ENCODE measurements at regions not wholly inside any gene's neighbourhood (a gene's known extent, or its start where the extent isn't known, plus 50 kb on each side); places are given as distances from the start of the nearest gene placed in this dataset.

GRCh38 chr5:122702524-122702875 is 72.4 kb upstream of the SNX2 start:
- TF ChIP-seq, protein P1, sequence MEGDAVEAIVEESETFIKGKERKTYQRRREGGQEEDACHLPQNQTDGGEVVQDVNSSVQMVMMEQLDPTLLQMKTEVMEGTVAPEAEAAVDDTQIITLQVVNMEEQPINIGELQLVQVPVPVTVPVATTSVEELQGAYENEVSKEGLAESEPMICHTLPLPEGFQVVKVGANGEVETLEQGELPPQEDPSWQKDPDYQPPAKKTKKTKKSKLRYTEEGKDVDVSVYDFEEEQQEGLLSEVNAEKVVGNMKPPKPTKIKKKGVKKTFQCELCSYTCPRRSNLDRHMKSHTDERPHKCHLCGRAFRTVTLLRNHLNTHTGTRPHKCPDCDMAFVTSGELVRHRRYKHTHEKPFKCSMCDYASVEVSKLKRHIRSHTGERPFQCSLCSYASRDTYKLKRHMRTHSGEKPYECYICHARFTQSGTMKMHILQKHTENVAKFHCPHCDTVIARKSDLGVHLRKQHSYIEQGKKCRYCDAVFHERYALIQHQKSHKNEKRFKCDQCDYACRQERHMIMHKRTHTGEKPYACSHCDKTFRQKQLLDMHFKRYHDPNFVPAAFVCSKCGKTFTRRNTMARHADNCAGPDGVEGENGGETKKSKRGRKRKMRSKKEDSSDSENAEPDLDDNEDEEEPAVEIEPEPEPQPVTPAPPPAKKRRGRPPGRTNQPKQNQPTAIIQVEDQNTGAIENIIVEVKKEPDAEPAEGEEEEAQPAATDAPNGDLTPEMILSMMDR (conservative IDR thresholded peaks at IDR 0.05; ENCODE audit: low read depth, low read length): no peak
- no peak for TF ChIP-seq EZH2 (IDR thresholded peaks at IDR 0.05; ENCODE audit: borderline replicate concordance, low read depth, low read length, poor library complexity, severe bottlenecking)
